Left lung (tissue), 4 donors: ENCODE measurements at regions not wholly inside any gene's neighbourhood (a gene's known extent, or its start where the extent isn't known, plus 50 kb on each side); places are given as distances from the start of the nearest gene placed in this dataset.

ENCODE experiments used
- ATAC-seq: fragments of 200-7000 bp; cut with Tn5 transposase; one replicate; pipeline ENCODE4 v1.9.1; 2020; ENCODE audit warnings: moderate library complexity
- DNase-seq, 4 donors: peaks; one replicate each; pipeline ENCODE4 v3.0.0-alpha.2; 2013 to 2020
- H3K27ac ChIP-seq, 2 donors: fragments of 200-600 bp; sonication (generic) in 1 of 2; one replicate each; pipeline versions ENCODE4 v1.5.0 to v1.8.0; 2020 to 2021
- H3K27me3 ChIP-seq, 2 donors: fragments of 200-600 bp; sonication (generic) in 1 of 2; one replicate each; pipeline versions ENCODE4 v1.5.0 to v1.8.0; 2020 to 2021
- H3K36me3 ChIP-seq, 2 donors: fragments of 200-600 bp; sonication (generic) in 1 of 2; one replicate each; pipeline versions ENCODE4 v1.5.0 to v1.8.0; 2020 to 2021
- H3K4me1 ChIP-seq, 2 donors: fragments of 200-600 bp; one replicate each; pipeline ENCODE4 v1.8.0; 2021
- H3K4me3 ChIP-seq, 2 donors: fragments of 200-600 bp; sonication (generic) in 1 of 2; one replicate each; pipeline versions ENCODE4 v1.5.0 to v1.8.0; 2020 to 2021; ENCODE audit warnings: mild to moderate bottlenecking in 1 of 2
- H3K9me3 ChIP-seq, 2 donors: fragments of 200-600 bp; sonication (generic) in 1 of 2; one replicate each; pipeline versions ENCODE4 v1.5.0 to v1.8.0; 2020 to 2021
- CTCF ChIP-seq, 2 donors: fragments of 200-600 bp; sonication (generic) in 1 of 2; IDR thresholded peaks; one replicate each; pipeline versions ENCODE4 v1.5.0 to v1.8.0; 2021; ENCODE audit warnings: antibody characterized with exemption in 2 of 2
- intact Hi-C, 2 donors: fragments of 100-400 bp; cut with DNase I; formaldehyde crosslinking; loops; one replicate each; pipeline versions ENCODE4 v1.11.2 to v1.14.2; 2022
- donor health status: DM: no; HTN: yes; CAD: no.
- donor health status: DM: no; HTN: no; CAD: no.

GRCh38 chr16:48965386-48965785 is 316.3 kb downstream of the CBLN1 start:
- ATAC-seq (no peak), DNase-seq (peak in 2 of 4 donors; percentile 46 to 73)
- H3K27me3 ChIP-seq, result no peaks in the 10 kb centered on the region
- intact Hi-C loops, result no loop called here
- no peaks in the 10 kb centered on the region for H3K4me1 ChIP-seq
- H3K9me3 ChIP-seq, result no peaks in the 10 kb centered on the region
- H3K27ac ChIP-seq, result no peak overlapping the region
- TF ChIP-seq CTCF (IDR thresholded peaks at IDR 0.05), result no peak
- no peaks in the 10 kb centered on the region for H3K36me3 ChIP-seq
- H3K4me3 ChIP-seq, result no peak overlapping the region

- Histone ChIP-seq H3K27ac (no peak overlapping the region), H3K27me3 (no peaks in the 10 kb centered on the region), H3K9me3 (no peaks in the 10 kb centered on the region), H3K4me3 (no peak overlapping the region), H3K4me1 (no peaks in the 10 kb centered on the region), H3K36me3 (no peaks in the 10 kb centered on the region)
- peak; percentile 68 for ATAC-seq
- intact Hi-C loops, result no loop called here
- no peak for TF ChIP-seq CTCF (IDR thresholded peaks at IDR 0.05)
- DNase-seq, result no peak
These were observed 317.6 kb downstream of the CBLN1 start for GRCh38 chr16:48963901-48964615.

- Histone ChIP-seq H3K27me3 (no peaks in the 10 kb centered on the region), H3K4me1 (no peaks in the 10 kb centered on the region), H3K36me3 (no peaks in the 10 kb centered on the region), H3K9me3 (no peaks in the 10 kb centered on the region), H3K27ac (no peak overlapping the region), H3K4me3 (no peak overlapping the region)
- DNase-seq (no peak), ATAC-seq (no peak)
- intact Hi-C loops, result no loop called here
- no peak for TF ChIP-seq CTCF (IDR thresholded peaks at IDR 0.05)
These were observed 318.3 kb downstream of the CBLN1 start for GRCh38 chr16:48963306-48963705.

GRCh38 chr16:48961546-48961945 is 320.1 kb downstream of the CBLN1 start:
- H3K4me3 ChIP-seq, result no peak overlapping the region
- no peaks in the 10 kb centered on the region for H3K4me1 ChIP-seq
- no peaks in the 10 kb centered on the region for H3K27me3 ChIP-seq
- intact Hi-C loops, result no loop called here
- ATAC-seq (no peak), DNase-seq (no peak)
- TF ChIP-seq CTCF (IDR thresholded peaks at IDR 0.05), result no peak
- H3K27ac ChIP-seq, result no peak overlapping the region
- no peaks in the 10 kb centered on the region for H3K9me3 ChIP-seq
- no peaks in the 10 kb centered on the region for H3K36me3 ChIP-seq

GRCh38 chr16:48960830-48961229 is 320.8 kb downstream of the CBLN1 start:
- intact Hi-C loops, result no loop called here
- Histone ChIP-seq H3K9me3 (no peaks in the 10 kb centered on the region), H3K27ac (no peak overlapping the region), H3K4me3 (no peak overlapping the region), H3K27me3 (no peaks in the 10 kb centered on the region), H3K4me1 (no peaks in the 10 kb centered on the region), H3K36me3 (no peaks in the 10 kb centered on the region)
- TF ChIP-seq CTCF (IDR thresholded peaks at IDR 0.05), result no peak
- DNase-seq, result no peak
- ATAC-seq, result no peak
